Sciatic nerve (tissue), 2 donors: ENCODE measurements at regions not wholly inside any gene's neighbourhood (a gene's known extent, or its start where the extent isn't known, plus 50 kb on each side); places are given as distances from the start of the nearest gene placed in this dataset.

Experiments used
- ATAC-seq: fragments of 200-7000 bp; cut with Tn5 transposase; one replicate; pipeline ENCODE4 v1.9.1; 2020; ENCODE audit warnings: mild to moderate bottlenecking, moderate library complexity
- DNase-seq: peaks from one replicate; pipeline ENCODE4 v3.0.0-alpha.2; 2020; ENCODE audit warnings: low spot score
- intact Hi-C: fragments of 100-400 bp; cut with DNase I; formaldehyde crosslinking; loops from one replicate; pipeline ENCODE4 v1.14.2; 2022
- donor health status: DM: no; HTN: no; CAD: no.
- donor health status: DM: no; HTN: no; CAD: no.

GRCh38 chr3:72149645-72150300 is 364.8 kb upstream of the PROK2 start:
- intact Hi-C loops: no loop called here
- DNase-seq (no peak), ATAC-seq (no peak)

- DNase-seq (no peak), ATAC-seq (no peak)
- intact Hi-C loops: no loop called here
These were observed 362.7 kb upstream of the PROK2 start for GRCh38 chr3:72147600-72147999.

GRCh38 chr3:72145506-72146380 is 360.8 kb upstream of the PROK2 start:
- intact Hi-C loops: no loop called here
- DNase-seq (no peak), ATAC-seq (no peak)

GRCh38 chr3:72144773-72145505 is 360.0 kb upstream of the PROK2 start:
- peak; percentile 15 for ATAC-seq
- DNase-seq: no peak
- intact Hi-C loops: no loop called here

GRCh38 chr3:72143966-72144717 is 359.2 kb upstream of the PROK2 start:
- ATAC-seq (no peak), DNase-seq (no peak)
- intact Hi-C loops: no loop called here

- DNase-seq (no peak), ATAC-seq (no peak)
- intact Hi-C loops: no loop called here
These were observed 358.4 kb upstream of the PROK2 start for GRCh38 chr3:72143322-72143721.

GRCh38 chr3:72142028-72142427 is 357.1 kb upstream of the PROK2 start:
- intact Hi-C loops: no loop called here
- ATAC-seq (peak; percentile 37), DNase-seq (no peak)

- no peak for DNase-seq
- intact Hi-C loops: no loop called here
- peak; percentile 28 for ATAC-seq
These were observed 356.3 kb upstream of the PROK2 start for GRCh38 chr3:72141264-72141663.

GRCh38 chr3:72139316-72139715 is 354.4 kb upstream of the PROK2 start:
- intact Hi-C loops: no loop called here
- ATAC-seq (no peak), DNase-seq (no peak)

- ATAC-seq (no peak), DNase-seq (no peak)
- intact Hi-C loops: no loop called here
These were observed 353.2 kb upstream of the PROK2 start for GRCh38 chr3:72137865-72138861.

- DNase-seq: no peak
- intact Hi-C loops: no loop called here
- ATAC-seq: no peak
These were observed 350.7 kb upstream of the PROK2 start for GRCh38 chr3:72135636-72136035.

GRCh38 chr3:72134989-72135451 is 350.1 kb upstream of the PROK2 start:
- intact Hi-C loops: no loop called here
- ATAC-seq: no peak
- no peak for DNase-seq

GRCh38 chr3:72133329-72134011 is 348.5 kb upstream of the PROK2 start:
- intact Hi-C loops: loop anchor here (2.0 kb wide), 1 partner anchor 59 kb away; no protein-coding TSS in a partner anchor
- DNase-seq (no peak), ATAC-seq (no peak)

GRCh38 chr3:72131899-72132298 is 347.0 kb upstream of the PROK2 start:
- no peak for DNase-seq
- ATAC-seq: no peak
- intact Hi-C loops: loop anchor here (2.0 kb wide), 1 partner anchor 61 kb away; no protein-coding TSS in a partner anchor

GRCh38 chr3:72130565-72130964 is 345.6 kb upstream of the PROK2 start:
- no peak for ATAC-seq

GRCh38 chr3:72129501-72130094 is 344.6 kb upstream of the PROK2 start:
- DNase-seq (no peak), ATAC-seq (peak; percentile 46)
- intact Hi-C loops: no loop called here

More at GRCh38 chr3:72130565-72130964, 345.6 kb upstream of the PROK2 start:
- intact Hi-C loops: no loop called here
- no peak for DNase-seq

- intact Hi-C loops: no loop called here
- no peak for ATAC-seq
- no peak for DNase-seq
These were observed 344.0 kb upstream of the PROK2 start for GRCh38 chr3:72128921-72129320.
